Naive thymus-derived CD8-positive, alpha-beta T cell (primary cell): ENCODE measurements at regions not wholly inside any gene's neighbourhood (a gene's known extent, or its start where the extent isn't known, plus 50 kb on each side); places are given as distances from the start of the nearest gene placed in this dataset.
"Not testable (repeated sequence)": the region's sequence is repeated elsewhere in the genome, so short reads cannot be mapped to it uniquely, and the experiment has no call there.

ENCODE experiments used
- ATAC-seq, 2 donors: fragments of 150-1000 bp; cut with Tn5 transposase in 1 of 2; sonication (Bioruptor Pico), chemical (Tn5 transposase) in 1 of 2; 1 replicate in 1 of 2; 2 replicates in 1 of 2; pipeline ENCODE4 v1.10.0; 2021; ENCODE audit warnings: mild to moderate bottlenecking in 2 of 2, moderate library complexity in 2 of 2
- POLR2A ChIA-PET: fragments of 350-600 bp; sonication (Branson Sonifier 250); formaldehyde crosslinking; loops from one replicate; lab custom pipeline; 2021; ENCODE audit warnings: antibody characterized with exemption; lab: Charles Lee
- DNase-seq, 10 donors: peaks; one replicate each; pipeline versions ENCODE4 v3.0.0 to v3.0.0-alpha.2; 2020 to 2022
- H3K27ac Mint-ChIP-seq, 10 donors: one replicate each; pipeline ENCODE4 v1.8.0; 2020 to 2022; ENCODE audit warnings: mild to moderate bottlenecking in 10 of 10, mixed read lengths in 10 of 10, moderate library complexity in 4 of 10, inconsistent platforms in 1 of 10
- H3K27me3 Mint-ChIP-seq, 5 donors: one replicate each; pipeline ENCODE4 v1.8.0; 2021 to 2022; ENCODE audit warnings: mixed read lengths in 5 of 5
- H3K36me3 Mint-ChIP-seq, 3 donors: one replicate each; pipeline ENCODE4 v1.8.0; 2020 to 2022; ENCODE audit warnings: mixed read lengths in 3 of 3, mild to moderate bottlenecking in 2 of 3, inconsistent platforms in 1 of 3
- H3K4me1 Mint-ChIP-seq, 4 donors: one replicate each; pipeline ENCODE4 v1.8.0; 2021 to 2022; ENCODE audit warnings: mixed read lengths in 4 of 4
- H3K4me3 Mint-ChIP-seq, 10 donors: one replicate each; pipeline ENCODE4 v1.8.0; 2020 to 2022; ENCODE audit warnings: mild to moderate bottlenecking in 10 of 10, mixed read lengths in 10 of 10, moderate library complexity in 6 of 10, inconsistent platforms in 1 of 10
- H3K9me3 Mint-ChIP-seq, 9 donors: one replicate each; pipeline ENCODE4 v1.8.0; 2020 to 2022; ENCODE audit warnings: mixed read lengths in 9 of 9, mild to moderate bottlenecking in 3 of 9, inconsistent platforms in 1 of 9, moderate library complexity in 1 of 9

GRCh38 chr4:150023489-150023888, 54.8 kb upstream of the DCLK2 start:
- POLR2A ChIA-PET, result no interaction called here
- Mint-ChIP-seq H3K27ac (no peak overlapping the region), H3K27me3 (peaks cover 0 to 19% (median 9%) of the 10 kb centered on the region in 5 donors), H3K36me3 (peaks cover 0 to 18% (median 6%) of the 10 kb centered on the region in 3 donors), H3K9me3 (peaks cover 0 to 34% (median 23%) of the 10 kb centered on the region in 9 donors), H3K4me3 (no peak overlapping the region), H3K4me1 (peaks cover 0 to 1% (median 0%) of the 10 kb centered on the region in 4 donors)
- ATAC-seq, result no peak
- DNase-seq, result no peak

- Mint-ChIP-seq H3K9me3 (peaks cover 0 to 27% (median 20%) of the 10 kb centered on the region in 9 donors), H3K36me3 (peaks cover 0 to 18% (median 6%) of the 10 kb centered on the region in 3 donors), H3K27me3 (peaks cover 4 to 17% (median 12%) of the 10 kb centered on the region in 5 donors)
- H3K4me3 Mint-ChIP-seq, H3K27ac Mint-ChIP-seq, DNase-seq, H3K4me1 Mint-ChIP-seq, POLR2A ChIA-PET, ATAC-seq: not testable (repeated sequence)
These were observed 51.3 kb upstream of the DCLK2 start for GRCh38 chr4:150026987-150027386.
